Activated naive CD4-positive, alpha-beta T cell treated with anti-CD3 and anti-CD28 coated beads, Interleukin-2, amount 50 U/mL, for 16 hours (primary cell): ENCODE measurements at regions not wholly inside any gene's neighbourhood (a gene's known extent, or its start where the extent isn't known, plus 50 kb on each side); places are given as distances from the start of the nearest gene placed in this dataset.

Experiments used
- DNase-seq: peaks from one replicate; pipeline ENCODE4 v3.0.0-alpha.2; 2020

DNA sequence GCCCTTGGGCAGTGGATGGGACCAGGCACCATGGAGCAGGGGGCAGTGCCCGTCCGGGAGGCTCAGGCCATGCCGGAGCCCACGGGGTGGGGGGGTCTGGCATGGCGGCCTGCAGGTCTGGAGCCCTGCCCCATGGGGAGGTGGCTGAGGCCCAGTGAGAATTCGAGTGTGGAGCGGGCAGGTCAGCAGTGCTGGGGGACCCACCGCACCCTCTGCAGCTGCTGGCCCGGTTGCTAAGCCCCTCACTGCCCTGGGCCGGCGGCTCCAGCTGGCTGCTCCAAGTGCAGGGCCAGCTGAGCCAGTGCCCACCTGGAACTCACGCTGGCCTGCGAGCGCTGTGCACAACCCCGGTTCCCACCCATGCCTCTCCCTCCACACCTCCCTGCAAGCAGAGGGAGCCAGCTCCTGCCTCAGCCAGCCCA lies 1157.9 kb upstream of the ADGRL3 start:
- DNase-seq, result no peak

DNA sequence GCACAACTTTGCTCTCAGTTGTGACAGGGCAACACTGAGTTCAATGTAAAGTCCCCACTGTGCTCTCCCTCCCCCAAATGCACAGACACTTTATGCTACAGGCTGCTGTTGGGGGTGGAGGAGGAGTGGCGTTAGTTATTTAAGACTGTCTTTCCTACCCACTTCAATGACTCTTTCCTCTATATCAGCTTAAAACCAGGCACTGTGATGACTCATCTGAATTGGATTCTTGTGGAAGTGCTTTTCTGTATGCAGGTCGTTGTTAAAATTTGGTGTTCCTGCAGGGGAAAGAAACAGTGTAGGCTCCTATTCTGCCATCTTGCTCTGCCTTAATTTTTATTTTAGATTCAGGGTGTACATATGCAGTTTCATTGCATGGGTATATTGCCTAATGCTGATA lies 1157.2 kb upstream of the ADGRL3 start:
- no peak for DNase-seq

DNA sequence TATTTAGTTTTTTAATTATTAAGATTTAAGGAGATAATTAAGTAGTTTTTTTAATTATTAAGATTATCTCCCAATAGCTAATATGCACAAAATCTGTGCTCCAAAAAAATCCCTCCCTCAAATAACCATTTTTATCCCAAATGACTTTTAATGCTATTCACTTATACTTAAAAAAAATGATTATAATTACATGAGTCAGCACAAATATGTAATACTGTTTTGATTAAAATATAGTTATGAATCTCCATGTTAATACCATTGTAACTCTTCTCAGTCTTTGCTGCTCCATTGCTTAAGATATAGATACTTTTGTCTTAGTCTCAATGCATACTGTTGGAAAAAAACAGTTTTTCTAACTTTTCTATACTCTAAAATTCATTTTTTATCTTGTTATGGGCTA lies 1121.1 kb upstream of the ADGRL3 start:
- DNase-seq, result no peak

DNA sequence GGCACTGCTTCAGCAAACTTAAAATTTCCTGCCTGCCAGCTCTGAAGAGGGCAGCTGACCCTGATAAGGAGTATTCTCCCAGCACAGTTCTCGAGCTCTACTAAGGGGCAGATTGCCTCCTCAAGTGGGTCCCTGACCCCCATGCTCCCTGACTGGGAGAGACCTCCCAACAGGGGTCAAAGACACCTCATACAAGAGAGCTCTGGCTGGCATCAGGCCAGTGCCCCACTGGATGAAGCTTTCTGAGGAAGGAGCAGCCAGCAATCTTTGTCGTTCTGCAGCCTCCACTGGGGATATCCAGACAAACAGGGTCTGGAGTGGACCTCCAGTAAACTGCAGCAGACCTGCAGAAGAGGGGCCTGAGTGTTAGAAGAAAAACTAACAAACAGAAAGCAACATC lies 1118.3 kb upstream of the ADGRL3 start:
- DNase-seq, result no peak

DNA sequence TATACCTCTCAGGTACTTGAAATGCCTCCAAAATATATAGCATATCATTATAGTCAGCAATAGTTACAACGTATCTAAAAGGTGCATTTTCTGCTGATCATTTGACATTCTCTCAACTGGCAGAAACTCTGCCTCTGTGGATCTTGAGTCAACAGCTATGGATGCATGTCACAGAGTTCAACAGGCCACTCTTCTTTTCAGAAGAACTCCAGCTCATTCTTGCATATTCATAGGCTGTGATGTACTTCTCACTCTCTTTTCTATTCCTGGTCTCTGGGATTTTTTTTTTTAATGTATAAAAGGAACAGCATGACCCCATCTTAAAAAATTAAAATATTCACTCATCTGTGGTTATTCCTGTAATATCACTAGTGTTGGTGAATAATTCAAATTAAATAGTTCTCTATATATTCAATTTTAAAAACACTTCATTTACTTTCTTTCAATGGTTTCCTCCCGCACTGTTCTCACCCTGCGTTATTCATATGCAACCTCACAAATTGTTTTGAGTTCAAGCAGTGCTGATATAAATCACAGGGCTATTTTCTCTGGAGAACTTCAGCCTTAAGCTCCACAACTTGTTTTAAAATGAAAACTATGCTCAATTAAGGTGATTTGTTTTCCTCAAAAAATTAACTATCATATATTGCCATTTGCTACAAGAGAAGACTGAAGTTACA lies 1111.2 kb upstream of the ADGRL3 start:
- no peak for DNase-seq

DNA sequence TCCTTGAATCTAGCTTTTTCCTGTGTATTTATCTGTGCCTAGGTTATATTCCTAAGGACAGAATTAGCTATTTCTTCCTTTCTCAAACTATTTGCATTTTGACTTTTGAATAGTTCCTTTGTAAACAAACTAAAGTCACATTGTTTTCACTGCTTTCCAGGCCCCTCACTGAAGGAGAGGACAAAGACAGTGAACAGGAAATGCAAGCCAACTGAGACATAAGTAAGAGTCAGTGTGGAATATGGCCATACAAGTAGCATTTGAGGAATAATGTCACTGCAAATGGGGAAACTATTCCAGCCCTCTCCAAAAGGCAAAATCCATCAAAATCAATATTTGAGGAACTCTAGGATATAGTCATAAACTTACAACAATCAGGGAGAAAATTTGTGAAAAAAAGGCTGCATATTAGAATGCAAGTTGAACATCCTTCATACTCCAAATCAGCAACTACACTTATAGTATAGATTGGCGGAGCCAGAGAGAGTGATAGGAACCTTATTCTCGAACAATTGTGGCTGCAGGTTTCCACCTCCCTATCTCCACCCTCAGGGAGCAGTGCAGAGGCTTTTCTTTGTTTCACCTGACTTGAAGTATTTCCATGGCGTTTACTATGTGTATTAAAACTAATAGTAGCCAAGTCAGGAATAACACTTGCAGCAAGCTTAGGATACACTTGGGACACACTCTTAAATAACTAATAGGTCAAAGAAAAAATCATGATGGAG lies 1110.4 kb upstream of the ADGRL3 start:
- DNase-seq, result no peak

DNA sequence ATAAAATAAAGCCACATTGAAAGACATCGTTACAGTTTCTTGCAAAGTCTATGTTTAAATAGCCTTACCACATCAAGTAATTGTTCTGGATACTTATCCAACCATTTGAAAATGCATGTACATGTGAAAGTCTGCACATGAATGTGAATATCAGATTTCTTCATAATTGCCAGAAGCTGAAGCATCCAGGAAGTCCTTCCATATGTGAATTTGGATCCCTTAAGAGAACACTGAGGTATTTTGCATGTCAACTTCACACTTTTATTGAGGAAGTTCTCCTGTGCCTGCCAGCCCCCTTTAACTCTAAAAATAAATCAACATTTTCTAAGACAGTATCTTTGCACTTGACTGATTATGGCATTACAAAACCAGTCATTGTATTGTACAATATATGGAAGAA lies 1103.5 kb upstream of the ADGRL3 start:
- no peak for DNase-seq

DNA sequence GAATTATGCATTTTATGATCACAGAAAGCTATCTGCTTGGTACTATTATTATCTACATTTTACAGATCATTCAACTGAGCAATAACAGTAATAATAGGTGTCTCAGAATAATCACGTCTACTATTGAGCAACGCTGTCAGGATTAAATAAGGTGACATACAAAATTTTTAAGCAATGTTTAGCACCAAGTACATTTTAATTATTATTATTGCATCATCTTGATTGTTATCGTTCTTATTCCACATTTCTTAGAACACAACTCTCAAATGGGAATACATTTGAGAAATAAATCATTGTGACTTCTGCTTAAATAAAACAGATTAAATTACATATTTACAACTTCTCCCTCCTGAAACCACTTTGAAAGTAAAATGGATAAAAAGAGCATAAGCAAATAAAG lies 1083.5 kb upstream of the ADGRL3 start:
- no peak for DNase-seq

DNA sequence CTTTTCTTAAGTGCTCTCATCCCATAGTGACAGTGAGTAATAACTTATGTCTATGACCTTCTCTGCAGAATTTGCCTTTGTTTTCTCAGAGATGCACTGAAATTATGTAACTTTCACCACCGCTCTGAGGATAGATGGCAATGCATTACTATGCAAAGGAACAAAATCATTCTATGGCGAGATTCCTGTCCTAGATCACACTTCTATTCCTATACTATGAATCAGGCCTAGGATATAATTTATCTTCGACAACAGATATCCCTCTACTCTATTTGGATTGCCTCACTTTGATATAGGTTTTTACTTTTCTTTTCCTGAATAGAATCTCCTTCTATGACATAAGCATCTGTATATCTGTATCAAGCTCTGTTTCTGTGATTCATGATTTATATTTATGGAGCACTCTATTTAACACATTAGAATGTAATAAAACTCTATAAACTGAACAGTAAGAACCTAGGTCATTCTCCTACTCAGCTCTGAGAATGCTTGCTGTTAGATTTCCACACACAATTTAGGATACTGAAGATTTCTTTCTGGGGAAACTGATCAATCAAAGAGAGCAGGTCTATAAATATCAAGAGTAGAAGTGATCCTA lies 1082.3 kb upstream of the ADGRL3 start:
- no peak for DNase-seq

DNA sequence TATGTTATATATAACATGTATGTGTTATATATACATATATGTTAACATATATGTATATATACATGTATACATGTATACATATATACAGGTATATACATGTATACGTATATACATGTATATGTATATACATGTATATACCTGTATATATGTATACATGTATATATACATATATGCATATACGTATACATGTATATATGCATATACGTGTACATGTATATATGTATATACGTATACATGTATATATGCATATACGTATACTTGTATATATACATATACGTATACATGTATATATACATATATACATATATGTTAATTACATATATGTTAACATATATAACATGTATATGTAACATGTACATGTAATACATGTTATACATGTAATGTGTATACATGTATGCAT lies 1077.3 kb upstream of the ADGRL3 start:
- DNase-seq, result no peak

DNA sequence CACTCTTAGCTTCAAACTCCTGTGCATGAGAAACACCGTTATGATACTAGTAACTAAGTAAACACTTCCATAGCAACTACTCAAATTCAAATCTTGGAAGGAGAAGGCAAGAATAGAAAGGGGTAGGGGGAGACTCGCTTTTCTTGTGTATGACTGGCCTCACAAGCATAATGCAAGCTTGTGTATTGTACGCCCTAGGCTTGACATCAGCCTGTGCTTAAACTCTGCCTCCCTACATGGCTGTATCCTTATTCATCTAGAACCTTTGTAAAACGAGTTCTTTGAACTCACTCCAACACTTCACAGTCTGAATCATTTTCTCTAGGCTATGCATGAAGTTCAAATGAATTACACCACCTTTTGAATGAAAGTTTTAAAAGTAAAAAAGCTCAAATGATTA lies 1071.2 kb upstream of the ADGRL3 start:
- DNase-seq, result no peak

DNA sequence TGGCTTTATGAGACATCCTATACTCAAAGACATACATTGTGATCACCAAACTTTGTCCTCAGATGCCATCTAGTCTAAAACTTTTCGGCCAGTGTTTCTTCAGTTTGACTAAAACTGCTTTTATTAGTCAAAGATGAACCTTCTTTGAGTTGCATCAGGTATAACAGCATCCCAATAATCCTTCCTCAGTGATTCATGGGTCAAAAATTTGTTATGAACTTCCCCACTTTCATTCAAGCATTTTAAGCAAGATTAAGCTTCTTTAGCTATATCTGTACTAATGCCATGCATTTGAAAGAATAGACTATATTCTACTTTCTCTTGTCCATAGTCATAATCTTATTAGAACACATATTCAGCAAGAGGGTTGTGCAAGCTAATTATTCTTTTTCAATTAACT lies 1070.4 kb upstream of the ADGRL3 start:
- no peak for DNase-seq

DNA sequence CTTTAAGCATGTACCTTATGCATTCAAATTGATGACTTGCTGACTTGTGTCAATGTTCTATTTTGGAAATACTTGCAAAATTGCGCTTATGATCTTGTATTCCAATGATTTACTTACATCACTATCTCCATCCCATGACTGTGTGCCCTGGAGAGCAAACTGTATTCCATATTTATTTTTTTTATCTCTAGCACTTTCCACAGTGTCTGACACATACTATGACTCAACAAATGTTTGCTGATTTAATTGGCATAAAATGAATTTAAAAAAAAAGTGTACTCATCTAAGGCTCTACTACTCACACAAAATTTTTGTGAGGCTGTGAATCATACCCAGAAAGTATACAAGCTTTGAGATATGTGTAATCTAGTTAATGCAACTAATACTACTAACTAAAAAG lies 1066.8 kb upstream of the ADGRL3 start:
- DNase-seq, result no peak

DNA sequence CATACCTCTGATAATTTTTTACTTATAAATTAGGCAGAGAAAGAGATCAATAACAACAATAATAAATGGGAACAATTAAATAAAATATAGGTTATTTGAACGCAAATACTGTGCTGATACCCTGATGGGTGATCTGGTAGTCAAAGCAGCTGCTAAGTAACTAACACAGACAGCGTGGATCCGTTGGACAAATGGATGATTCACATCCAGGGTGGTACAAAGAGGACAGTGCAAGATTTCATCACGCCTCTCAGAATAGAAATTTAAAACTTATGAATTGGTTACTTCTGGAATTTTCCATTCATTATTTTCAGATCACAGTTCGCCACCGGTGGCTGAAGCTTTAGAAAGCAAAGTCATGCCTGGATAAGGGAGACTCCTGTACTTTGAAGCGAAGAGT lies 1066.0 kb upstream of the ADGRL3 start:
- no peak for DNase-seq

DNA sequence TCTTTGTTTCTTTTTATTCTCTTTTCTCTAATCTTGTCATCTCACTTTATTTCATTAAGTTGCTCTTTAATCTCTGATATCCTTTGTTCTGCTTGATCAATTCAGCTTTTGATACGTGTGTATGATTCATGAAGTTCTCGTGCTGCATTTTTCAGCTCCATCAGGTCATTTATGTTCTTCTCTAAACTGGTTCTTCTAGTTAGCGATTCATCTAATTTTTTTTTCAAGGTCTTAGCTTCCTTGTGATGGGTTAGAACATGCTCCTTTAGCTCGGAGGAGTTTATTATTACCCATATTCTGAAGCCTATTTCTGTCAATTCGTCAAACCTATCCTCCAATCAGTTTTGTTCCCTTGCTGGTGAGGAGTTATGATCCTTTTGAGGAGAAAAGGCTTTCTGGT lies 1045.0 kb upstream of the ADGRL3 start:
- no peak for DNase-seq

DNA sequence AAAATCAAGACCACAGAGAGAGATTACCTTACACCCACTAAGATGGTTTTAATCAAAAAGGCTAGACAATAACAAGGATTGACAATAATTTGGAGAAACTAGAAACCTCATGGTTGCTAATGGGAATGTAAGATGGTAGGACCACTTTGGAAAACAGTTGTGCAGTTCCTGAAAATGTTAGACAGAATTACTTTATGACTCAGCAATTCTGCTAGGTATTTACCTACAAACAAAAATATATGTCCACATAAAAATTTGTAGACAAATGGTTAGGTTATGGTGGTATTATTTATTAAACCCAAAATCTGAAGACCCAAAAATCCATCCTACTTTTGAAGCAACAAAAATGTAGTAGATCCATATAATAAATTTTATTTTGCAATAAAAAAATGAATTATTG lies 1027.0 kb upstream of the ADGRL3 start:
- DNase-seq, result no peak

DNA sequence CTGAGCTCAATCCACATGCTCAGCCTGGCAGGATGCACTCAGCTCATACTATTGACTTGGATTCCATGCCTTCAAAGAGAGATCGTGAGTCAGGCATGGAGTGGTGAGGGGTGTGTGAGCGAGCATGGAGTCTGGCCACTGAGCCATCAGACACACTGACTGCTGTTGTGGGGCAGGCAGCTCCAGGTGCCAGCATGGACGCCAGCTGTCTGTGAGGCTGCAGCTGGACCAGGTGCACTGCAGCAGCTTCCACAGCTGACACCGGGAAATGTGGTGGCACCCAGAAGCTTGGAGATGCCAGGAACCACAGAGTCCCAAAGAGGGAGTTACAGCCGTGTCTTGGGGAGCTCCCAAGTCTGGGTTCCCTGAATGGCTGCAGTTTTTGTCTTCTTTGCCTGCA lies 1026.4 kb upstream of the ADGRL3 start:
- no peak for DNase-seq

DNA sequence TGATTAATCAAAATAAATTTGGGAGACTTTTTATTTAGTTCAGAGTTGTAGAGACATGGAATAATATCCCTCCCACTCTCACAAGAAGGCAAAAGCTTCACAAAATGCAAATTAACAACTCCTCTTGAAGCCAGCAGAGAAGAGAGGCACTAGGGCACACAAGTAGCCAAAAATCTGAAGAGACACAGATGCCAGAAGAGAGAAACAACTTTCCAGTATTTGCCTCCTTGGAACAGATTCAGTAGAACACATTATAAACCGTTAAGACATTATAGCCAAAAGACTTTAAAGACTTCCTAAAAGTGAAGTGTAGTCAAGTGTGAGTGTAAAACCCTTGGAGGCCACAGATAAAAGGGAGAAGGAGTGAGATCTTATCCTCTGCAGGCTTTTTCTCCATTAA lies 1024.9 kb upstream of the ADGRL3 start:
- no peak for DNase-seq

DNA sequence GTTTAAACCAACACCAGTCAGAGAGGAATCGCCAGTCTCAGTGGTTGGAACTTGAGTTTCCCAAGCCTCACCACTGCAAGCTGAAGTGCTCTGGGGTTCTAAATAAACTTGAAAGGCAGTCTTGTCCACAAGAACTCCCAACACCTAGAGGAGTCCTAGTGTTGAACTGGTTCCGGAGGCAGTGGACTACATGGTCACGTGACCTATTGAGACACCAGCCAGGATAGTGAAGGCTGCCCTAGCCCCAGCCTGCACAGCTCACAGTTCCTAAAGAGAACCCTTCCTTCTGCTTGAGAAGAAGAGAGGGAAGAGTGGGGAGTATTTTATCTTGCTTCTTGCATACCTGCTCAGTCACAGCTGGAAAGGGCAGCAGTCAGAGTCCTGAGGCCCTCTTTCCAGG lies 1012.7 kb upstream of the ADGRL3 start:
- no peak for DNase-seq

DNA sequence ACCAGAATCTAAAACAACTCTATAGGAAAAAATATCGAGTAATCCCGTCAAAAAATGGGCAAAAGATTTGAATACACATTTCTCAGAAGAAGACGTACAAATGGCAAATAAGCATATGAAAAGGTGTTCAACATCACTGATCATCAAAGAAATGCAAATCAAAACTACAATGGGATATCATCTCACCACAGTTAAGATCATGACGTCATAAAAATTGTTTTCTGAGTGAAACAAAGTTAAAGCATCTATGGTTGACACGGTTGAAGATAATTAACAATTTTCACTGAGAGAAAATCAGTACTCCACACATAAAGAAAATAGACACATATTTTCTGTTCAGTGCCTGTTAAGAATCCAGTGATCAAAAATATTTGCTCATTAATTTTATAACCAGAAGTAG lies 1010.8 kb upstream of the ADGRL3 start:
- DNase-seq, result no peak

DNA sequence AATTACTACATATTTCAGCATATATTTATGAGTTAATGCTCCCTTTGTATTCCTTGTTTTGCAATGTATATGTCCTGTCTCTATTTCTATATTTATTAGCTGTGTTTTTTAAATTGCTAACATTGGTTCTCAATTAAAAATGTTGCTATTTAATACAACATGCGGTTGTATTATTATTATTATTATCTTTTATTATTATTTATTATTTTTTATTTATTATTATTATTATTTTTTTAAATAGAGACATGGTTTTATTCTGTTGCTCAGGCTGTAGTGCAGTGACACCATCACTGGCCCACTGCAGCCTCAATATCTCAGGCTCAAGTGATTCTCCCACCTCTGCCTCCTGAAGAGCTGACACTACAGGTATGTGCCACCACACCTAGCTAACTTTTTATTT lies 1005.9 kb upstream of the ADGRL3 start:
- no peak for DNase-seq

DNA sequence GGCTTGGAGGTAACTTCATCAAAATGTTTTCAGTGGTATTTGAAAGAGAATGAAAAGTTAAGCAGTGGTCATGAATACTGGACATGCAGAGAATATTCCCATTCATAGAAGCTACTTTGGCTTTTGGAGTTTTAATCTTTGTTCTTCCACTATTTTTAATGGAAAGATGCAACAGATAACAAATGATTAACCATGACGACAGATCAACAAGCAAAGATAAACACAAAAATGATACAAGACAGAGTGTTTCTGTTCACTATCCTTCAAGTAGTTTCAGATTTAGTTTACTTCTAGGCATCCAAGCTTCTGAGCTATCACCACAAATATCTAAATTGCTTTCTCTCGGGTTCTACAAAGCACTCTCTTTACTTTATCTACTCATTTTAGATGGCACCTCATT lies 1004.9 kb upstream of the ADGRL3 start:
- DNase-seq, result no peak

DNA sequence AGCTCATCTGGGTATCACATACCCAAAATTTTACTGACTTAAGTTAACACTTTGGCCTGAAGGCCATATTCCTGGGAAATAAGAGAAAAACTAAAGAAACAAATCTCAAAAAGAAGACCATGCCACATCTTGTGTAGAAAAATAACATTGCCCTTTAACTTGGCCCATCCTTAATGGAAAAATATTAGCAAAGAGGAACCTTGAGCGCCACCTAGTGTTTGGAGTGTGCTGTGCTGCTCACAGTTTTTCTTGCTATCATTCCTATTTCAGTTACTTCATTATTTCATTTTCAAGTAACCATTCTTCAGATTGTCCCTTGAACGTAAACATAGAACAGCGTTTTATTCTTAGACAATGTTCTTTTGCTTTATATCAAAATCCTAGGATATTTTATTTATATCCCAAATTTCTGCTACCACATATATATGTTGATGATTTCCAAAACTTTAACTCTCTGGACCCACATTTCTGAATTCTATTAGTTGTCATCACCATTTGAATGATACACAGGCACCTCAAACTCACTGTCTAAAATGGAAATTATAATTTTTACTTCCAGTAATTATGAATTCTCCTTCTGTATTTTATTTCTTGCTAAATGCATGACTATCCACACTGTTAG lies 999.0 kb upstream of the ADGRL3 start:
- peak; percentile 13 for DNase-seq

DNA sequence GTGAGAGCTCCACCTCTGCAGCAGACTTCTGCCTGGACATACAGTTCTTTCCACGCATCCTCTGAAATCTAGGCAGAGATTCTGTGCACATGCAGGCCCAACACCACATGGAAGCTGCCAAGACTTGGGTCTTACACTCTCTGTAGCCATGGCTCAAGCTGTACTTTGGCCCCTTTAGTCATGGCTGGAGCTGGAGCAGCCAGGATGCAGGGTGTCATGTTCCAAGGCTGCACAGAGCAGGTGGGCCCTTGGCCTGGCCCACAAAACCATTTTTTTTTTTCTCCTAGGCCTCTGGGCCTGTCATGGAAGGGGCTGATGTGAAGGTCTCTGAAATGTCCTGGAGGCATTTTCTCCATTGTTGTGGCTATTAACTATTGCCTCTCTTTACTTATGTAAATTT lies 990.5 kb upstream of the ADGRL3 start:
- no peak for DNase-seq
